ENCODE measurements at regions not wholly inside any gene's neighbourhood (a gene's known extent, or its start where the extent isn't known, plus 50 kb on each side); places are given as distances from the start of the nearest gene placed in this dataset.

- TF ChIP-seq, protein P1, sequence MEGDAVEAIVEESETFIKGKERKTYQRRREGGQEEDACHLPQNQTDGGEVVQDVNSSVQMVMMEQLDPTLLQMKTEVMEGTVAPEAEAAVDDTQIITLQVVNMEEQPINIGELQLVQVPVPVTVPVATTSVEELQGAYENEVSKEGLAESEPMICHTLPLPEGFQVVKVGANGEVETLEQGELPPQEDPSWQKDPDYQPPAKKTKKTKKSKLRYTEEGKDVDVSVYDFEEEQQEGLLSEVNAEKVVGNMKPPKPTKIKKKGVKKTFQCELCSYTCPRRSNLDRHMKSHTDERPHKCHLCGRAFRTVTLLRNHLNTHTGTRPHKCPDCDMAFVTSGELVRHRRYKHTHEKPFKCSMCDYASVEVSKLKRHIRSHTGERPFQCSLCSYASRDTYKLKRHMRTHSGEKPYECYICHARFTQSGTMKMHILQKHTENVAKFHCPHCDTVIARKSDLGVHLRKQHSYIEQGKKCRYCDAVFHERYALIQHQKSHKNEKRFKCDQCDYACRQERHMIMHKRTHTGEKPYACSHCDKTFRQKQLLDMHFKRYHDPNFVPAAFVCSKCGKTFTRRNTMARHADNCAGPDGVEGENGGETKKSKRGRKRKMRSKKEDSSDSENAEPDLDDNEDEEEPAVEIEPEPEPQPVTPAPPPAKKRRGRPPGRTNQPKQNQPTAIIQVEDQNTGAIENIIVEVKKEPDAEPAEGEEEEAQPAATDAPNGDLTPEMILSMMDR (IDR thresholded peaks at IDR 0.05): no peak
- TF ChIP-seq EP300 (IDR thresholded peaks at IDR 0.05) (no peak), POLR2AphosphoS5 (IDR thresholded peaks at IDR 0.05) (no peak)
Measured at GRCh38 chr18:41269294-41269693, 685.7 kb upstream of the PIK3C3 start.
